ENCODE measurements at regions not wholly inside any gene's neighbourhood (a gene's known extent, or its start where the extent isn't known, plus 50 kb on each side); places are given as distances from the start of the nearest gene placed in this dataset.

DNA sequence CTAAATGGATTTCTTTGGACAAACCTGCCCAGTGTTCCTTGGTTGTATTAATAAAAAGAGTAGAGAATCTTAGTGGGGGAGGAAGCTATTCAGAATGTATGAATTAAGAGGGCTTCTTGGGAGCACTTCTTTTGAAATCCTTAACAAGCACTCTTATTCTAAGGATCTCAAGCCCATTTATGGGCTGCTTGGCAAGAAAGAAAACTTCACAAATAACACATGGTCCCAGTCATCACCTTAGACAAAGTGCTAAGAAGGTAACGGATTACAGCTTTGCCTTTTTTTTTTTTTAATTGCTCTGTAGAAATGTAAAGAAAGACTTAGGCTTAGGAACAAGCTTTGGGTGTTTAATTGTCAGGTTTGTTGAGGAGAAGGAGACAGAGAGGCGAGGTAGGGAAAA lies 76.6 kb upstream of the IPO9 start:
- no peaks in the 10 kb centered on the region for H3K9me3 Mint-ChIP-seq
- no peaks in the 10 kb centered on the region for H3K36me3 Mint-ChIP-seq
- H3K4me1 Mint-ChIP-seq: peaks cover 9% of the 10 kb centered on the region
- no peak overlapping the region for H3K27ac Mint-ChIP-seq
- no peak for ATAC-seq
- H3K4me3 Mint-ChIP-seq: no peak overlapping the region
- no peak for DNase-seq (ENCODE audit: low spot score in 2 of 2)

DNA sequence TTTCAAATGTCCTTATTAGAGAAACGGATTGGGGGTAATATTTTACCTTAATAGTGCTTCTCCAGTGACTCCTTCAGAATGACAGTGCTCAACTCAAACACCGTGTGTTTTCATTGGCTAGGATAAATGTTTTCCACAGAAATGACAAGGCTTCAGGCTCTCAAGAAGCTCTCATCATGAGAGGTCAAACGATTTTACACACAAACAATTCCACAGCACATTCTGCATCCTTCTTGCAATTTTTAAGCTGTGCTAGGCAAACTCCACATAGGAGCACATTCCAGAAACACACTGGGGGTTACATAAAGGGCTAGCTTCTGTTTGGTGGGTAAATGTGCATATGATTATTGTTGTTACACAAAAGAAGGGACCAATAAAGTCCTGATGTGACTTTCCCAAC lies 75.5 kb upstream of the IPO9 start:
- Mint-ChIP-seq H3K27ac (no peak overlapping the region), H3K9me3 (no peaks in the 10 kb centered on the region), H3K4me1 (peaks cover 11% of the 10 kb centered on the region), H3K36me3 (no peaks in the 10 kb centered on the region), H3K4me3 (no peak overlapping the region)
- no peak for ATAC-seq
- DNase-seq (ENCODE audit: low spot score in 2 of 2): no peak

DNA sequence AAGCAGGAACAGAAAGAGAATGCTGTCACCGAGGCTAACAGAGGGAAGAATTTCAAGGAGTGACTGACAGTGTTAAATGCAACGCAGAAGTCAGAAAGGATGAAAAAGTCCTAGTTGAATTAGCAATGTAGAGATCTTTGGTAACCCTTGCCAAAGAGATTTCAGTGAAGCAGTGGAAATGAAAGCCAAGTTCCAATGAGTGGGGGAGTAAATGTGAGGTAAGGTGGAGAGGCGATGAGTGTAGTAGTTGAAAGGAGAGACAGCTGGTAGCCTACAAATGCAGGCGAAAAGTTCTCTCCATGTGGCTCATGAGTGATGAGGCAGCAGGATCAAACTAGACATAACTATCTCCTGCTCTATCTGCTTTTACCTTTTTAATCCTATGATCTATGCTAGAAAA lies 74.6 kb upstream of the IPO9 start:
- Mint-ChIP-seq H3K4me1 (peaks cover 11% of the 10 kb centered on the region), H3K9me3 (no peaks in the 10 kb centered on the region), H3K27ac (no peak overlapping the region), H3K36me3 (no peaks in the 10 kb centered on the region), H3K4me3 (no peak overlapping the region)
- DNase-seq (ENCODE audit: low spot score in 2 of 2): no peak
- no peak for ATAC-seq

DNA sequence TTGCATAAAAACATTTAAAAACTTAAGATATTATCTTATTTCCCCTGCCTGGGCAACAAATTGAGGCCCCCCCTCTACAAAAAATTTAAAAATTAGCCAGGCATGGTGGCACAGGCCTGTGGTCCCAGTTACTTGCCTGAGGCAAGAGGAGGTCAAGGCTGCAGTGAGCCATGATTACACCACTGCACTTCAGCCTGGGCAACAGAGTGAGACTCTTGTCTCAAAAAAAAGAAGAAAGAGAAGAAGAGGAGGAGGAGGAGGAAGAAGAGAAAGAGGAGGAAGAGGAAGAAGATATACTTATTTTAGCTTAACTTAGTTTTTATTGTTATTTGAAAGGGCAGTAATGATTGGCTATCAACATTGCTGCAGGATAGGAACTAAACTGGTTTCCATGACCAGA lies 73.8 kb upstream of the IPO9 start:
- no peaks in the 10 kb centered on the region for H3K9me3 Mint-ChIP-seq
- peaks cover 11% of the 10 kb centered on the region for H3K4me1 Mint-ChIP-seq
- DNase-seq (ENCODE audit: low spot score in 2 of 2) (no peak), ATAC-seq (no peak)
- H3K27ac Mint-ChIP-seq: no peak overlapping the region
- no peak overlapping the region for H3K4me3 Mint-ChIP-seq
- no peaks in the 10 kb centered on the region for H3K36me3 Mint-ChIP-seq

DNA sequence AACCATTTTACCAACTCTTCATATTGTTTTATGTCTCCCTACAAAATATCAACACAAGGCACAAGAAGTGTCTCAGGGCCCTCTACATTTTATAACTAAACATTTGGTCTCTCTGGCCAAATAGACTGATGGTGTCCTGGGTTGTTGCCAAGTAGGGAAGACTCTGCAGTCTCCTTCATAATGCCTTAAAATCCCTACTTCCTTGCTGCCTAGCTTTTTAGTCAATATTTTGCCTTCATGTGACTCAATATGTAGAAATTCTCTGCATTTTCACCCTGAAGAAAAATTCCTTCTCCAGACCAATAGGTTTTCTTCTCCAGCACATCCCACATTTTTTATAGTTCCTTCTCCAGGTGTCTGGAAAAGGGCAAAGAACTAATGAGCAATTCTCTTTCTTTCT lies 72.6 kb upstream of the IPO9 start:
- H3K4me1 Mint-ChIP-seq: peaks cover 11% of the 10 kb centered on the region
- no peaks in the 10 kb centered on the region for H3K9me3 Mint-ChIP-seq
- ATAC-seq (no peak), DNase-seq (ENCODE audit: low spot score in 2 of 2) (no peak)
- no peak overlapping the region for H3K27ac Mint-ChIP-seq
- no peak overlapping the region for H3K4me3 Mint-ChIP-seq
- H3K36me3 Mint-ChIP-seq: no peaks in the 10 kb centered on the region

DNA sequence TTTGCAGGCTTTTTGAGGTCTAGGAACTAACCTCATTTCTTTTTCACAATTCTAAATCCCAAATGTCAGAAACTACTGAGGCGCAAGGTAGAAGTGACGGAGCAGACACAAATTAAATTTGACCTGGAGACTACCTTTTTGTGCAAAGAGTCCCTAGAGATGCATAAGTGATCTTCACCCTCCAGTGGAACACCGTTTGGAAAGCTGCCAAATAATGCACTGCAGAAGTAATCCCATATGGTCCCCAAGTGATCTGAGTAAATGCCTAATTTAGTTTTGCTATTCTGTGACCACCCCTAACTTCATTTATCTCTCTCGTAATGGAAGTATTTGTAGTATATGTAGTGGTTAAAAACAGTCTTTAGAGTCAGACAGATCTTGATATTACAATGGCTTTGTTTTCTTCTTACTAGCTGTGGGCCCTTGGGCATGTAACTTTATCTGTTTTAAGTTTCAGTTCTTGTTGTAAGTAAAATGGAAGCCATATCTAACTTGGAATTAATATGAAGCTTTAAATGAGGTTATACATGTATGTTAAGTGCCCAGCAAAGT lies 70.4 kb upstream of the IPO9 start:
- ATAC-seq: no peak

DNA sequence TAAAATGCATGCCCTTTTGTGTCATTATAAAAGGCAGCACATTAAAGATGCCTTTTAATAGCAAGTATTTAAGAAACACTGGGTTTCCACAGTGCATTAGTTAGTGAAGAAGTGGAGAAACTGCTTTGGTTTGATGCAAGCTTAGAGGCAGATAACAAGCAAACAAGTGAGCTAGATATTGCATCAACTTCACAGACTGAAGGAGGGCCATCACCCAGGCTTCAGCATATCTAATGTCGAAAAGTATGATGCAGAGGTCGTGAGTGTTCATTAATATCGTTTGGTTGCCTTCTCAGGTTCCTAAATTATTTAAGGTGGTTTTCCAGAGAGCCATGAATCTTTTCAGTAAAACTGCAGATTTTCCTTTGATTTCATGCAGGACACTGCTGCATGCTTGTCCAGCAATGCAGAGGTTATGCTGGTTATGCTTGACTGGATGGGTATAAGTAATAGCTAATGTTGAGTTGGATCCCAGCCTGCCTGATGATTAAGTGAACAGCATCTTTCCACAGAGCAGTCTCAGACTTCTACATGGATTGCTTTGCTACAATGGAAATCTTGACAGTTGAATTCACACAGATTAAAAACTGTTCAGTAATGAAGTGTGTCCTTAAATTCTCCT lies 69.7 kb upstream of the IPO9 start:
- Mint-ChIP-seq H3K4me3 (no peak overlapping the region), H3K9me3 (no peaks in the 10 kb centered on the region), H3K27ac (no peak overlapping the region), H3K4me1 (peaks cover 11% of the 10 kb centered on the region), H3K36me3 (no peaks in the 10 kb centered on the region)
- DNase-seq (ENCODE audit: low spot score in 2 of 2) (no peak), ATAC-seq (no peak)

More for the DNA sequence above, 70.4 kb upstream of the IPO9 start:
- H3K36me3 Mint-ChIP-seq: no peaks in the 10 kb centered on the region
- no peak for DNase-seq (ENCODE audit: low spot score in 2 of 2)
- no peak overlapping the region for H3K4me3 Mint-ChIP-seq
- no peak overlapping the region for H3K27ac Mint-ChIP-seq
- H3K4me1 Mint-ChIP-seq: peaks cover 11% of the 10 kb centered on the region
- H3K9me3 Mint-ChIP-seq: no peaks in the 10 kb centered on the region

DNA sequence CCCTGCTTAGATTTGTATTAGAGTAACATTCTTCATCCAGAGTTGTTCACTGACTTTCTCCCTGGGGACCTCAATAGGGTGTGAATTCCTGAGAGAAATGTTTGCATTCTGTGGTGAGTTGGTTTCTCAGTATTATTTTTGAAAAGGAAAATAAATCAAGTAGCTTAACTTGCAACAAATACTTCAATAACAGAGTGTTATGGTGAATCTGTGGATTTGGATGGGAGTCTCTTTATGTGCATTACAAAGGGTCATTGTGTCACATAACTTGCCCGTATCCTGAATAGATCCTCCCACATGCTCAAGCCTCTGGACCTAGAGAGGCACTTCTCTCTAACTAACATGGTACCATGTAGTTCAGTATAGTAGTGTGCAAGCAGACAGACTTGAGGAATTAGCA lies 68.4 kb upstream of the IPO9 start:
- peaks cover 11% of the 10 kb centered on the region for H3K4me1 Mint-ChIP-seq
- DNase-seq (ENCODE audit: low spot score in 2 of 2) (no peak), ATAC-seq (no peak)
- no peaks in the 10 kb centered on the region for H3K36me3 Mint-ChIP-seq
- no peaks in the 10 kb centered on the region for H3K9me3 Mint-ChIP-seq
- no peak overlapping the region for H3K27ac Mint-ChIP-seq
- no peak overlapping the region for H3K4me3 Mint-ChIP-seq

DNA sequence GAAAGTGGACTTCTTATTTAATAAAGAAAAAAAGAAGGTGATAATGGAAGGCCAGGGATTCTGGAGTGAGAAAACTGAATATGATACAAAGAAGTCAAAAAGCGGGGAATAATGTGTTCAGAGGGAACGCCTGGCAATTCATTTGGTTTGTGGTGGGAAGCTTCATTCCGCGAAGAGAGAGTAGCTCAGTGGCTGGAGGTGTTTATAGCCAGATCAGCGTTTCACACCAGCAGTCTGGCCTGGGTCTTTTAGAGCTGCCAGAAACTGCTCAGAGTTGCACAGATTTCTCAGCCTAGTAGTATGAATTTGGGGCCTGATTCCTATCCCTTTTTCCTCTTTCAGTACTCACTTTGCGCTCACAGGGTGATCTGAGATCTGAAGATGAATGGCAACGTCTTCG lies 67.8 kb upstream of the IPO9 start:
- no peaks in the 10 kb centered on the region for H3K36me3 Mint-ChIP-seq
- ATAC-seq (no peak), DNase-seq (ENCODE audit: low spot score in 2 of 2) (no peak)
- no peak overlapping the region for H3K4me3 Mint-ChIP-seq
- no peaks in the 10 kb centered on the region for H3K9me3 Mint-ChIP-seq
- H3K4me1 Mint-ChIP-seq: peaks cover 11% of the 10 kb centered on the region
- H3K27ac Mint-ChIP-seq: no peak overlapping the region

DNA sequence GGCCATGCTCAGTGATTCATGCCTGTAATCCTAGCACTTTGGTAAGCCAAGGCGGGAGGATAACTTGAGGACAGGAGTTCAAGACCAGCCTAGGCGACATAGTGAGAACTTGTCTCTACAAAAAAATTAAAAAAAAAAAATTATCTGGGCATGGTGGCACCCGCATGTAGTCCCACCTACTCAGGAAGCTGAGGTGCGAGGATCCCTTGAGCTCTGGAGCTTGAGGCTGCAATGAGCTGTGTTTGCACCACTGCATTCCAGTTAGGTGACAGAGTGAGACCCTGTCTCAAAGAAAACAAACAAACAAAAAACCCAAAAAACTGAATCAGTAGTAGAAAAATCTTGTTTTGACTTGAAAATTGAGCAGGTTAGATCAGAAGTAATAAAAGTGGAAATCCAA lies 67.1 kb upstream of the IPO9 start:
- H3K4me1 Mint-ChIP-seq: peaks cover 6% of the 10 kb centered on the region
- ATAC-seq (no peak), DNase-seq (ENCODE audit: low spot score in 2 of 2) (no peak)
- no peak overlapping the region for H3K4me3 Mint-ChIP-seq
- no peaks in the 10 kb centered on the region for H3K9me3 Mint-ChIP-seq
- no peaks in the 10 kb centered on the region for H3K36me3 Mint-ChIP-seq
- H3K27ac Mint-ChIP-seq: no peak overlapping the region

DNA sequence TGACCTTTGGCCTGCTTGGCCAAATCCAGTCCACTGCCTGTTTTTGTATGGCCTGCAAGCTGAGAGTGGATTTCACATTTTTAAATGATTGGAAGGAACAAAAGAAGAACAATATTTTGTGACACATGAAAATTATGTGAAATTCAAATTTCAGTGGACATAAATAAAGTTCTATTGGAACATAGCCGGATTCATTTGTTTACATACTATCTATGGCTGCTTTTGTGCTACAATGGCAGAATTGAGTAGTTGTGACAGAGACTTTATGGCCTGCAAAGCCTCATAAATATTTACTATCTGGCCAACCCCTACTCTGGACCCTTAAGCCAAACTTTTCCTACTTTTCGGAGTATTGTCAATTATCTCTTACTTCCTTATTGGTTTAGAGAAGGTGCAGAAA lies 66.6 kb upstream of the IPO9 start:
- ATAC-seq (no peak), DNase-seq (ENCODE audit: low spot score in 2 of 2) (no peak)
- Mint-ChIP-seq H3K9me3 (no peaks in the 10 kb centered on the region), H3K27ac (no peak overlapping the region), H3K36me3 (no peaks in the 10 kb centered on the region), H3K4me3 (no peak overlapping the region), H3K4me1 (peaks cover 1% of the 10 kb centered on the region)

DNA sequence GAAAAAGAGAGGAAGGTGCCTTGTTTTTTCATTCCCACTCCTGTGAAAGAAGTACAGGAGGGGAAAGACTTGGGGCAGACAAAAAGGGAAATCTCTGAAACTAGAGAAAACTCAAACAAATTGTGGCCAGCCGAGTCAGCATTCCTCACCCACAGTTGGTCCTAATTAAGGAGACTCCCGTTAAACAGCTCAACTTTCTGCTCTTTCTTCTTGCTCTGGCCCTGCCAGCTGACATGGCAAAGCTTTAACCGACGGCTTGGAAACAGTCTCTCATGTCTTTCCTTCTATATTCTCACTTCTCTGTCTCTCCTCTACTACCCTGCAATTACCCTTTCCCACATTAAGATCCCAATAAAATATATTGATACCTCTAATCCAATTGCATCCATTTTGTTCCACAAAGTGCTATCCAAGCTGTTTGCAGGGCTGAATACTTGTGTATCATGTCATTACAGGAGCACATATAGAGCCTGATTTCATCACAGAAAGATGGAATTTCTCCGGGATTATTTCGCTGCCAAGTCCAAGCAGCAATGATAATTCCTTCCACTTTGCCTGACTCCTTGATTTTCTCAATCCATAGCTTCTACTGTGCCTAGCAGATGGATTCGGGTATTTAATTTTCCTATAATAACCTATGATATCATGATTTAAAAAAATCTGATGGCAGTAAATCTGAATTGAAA lies 65.4 kb upstream of the IPO9 start:
- Mint-ChIP-seq H3K27ac (no peak overlapping the region), H3K9me3 (no peaks in the 10 kb centered on the region), H3K4me1 (no peaks in the 10 kb centered on the region), H3K4me3 (no peak overlapping the region), H3K36me3 (no peaks in the 10 kb centered on the region)
- ATAC-seq (no peak), DNase-seq (ENCODE audit: low spot score in 2 of 2) (no peak)

DNA sequence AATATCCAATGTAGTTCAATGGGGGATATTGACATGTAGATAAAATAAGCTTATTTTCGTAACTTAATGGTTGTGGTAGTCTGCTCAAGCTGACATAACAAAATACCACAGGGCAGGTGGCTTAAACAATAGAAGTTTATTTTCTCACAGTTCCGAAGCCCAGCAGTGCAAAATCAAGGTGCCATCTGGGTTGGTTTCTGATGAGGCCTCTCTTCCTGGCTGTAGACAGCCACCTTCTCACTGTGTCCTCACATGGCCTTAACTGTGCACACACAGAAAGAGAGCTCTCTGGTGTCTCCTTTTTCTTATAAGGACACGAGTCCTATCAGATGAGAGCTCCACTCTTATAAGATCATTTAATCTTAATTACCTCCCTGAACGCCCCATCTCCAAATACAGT lies 64.8 kb upstream of the IPO9 start:
- no peaks in the 10 kb centered on the region for H3K36me3 Mint-ChIP-seq
- no peak overlapping the region for H3K27ac Mint-ChIP-seq
- DNase-seq (ENCODE audit: low spot score in 2 of 2) (no peak), ATAC-seq (no peak)
- H3K9me3 Mint-ChIP-seq: no peaks in the 10 kb centered on the region
- H3K4me3 Mint-ChIP-seq: no peak overlapping the region
- H3K4me1 Mint-ChIP-seq: no peaks in the 10 kb centered on the region

DNA sequence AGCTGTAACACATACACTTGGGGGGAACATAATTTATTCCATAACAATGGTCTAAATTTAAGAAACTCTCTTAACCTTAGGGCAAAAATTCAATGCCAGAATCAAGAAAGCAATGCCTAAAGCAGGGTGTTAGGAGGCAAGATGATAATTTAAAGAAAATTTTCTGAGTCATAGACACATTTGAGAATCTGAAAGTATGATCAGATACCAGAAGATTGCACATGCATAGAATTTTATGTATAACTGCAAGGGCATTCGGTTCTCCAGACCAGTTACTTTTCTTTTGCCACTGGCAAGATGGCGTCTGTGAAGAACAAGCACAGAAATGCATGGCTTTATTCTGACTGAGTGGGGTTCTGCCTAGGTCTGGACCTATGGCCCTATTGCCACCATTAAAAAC lies 64.4 kb upstream of the IPO9 start:
- no peak for ATAC-seq

DNA sequence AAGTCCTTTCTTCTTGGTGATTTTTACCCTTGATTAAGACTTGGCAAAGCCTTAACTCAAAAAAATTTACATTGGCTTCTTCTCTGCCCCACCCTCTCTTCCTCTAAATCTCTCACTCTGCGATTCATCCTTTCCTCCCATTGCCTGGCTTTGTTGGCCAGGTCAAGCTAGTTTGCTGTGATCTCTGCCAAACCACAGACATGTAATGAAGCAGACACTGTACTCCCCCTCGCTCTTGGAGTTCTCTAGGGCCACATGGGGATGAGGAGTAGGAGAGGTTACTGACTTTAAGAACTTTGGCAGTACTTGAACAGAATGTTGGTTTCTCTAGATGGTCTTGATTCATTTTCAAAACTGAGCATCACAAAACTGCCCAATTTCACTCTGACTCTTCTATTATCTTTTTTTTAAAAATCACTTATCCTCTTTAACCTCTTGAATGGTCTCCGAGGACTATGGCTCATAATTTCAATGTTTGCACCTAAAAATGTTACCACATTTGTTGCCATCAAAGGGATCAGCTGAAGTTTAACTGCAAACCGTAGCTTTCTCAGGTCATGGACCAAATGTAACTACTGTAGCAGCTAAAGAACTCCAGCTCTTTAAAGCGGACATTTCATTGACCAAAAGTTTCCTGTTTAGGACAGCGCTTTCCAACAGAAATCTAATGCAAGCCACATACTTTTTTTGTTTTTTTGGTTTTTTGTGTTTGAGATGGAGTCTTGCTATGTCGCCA lies 62.7 kb upstream of the IPO9 start:
- no peaks in the 10 kb centered on the region for H3K9me3 Mint-ChIP-seq
- no peak overlapping the region for H3K4me3 Mint-ChIP-seq
- H3K27ac Mint-ChIP-seq: no peak overlapping the region
- ATAC-seq (no peak), DNase-seq (ENCODE audit: low spot score in 2 of 2) (no peak)
- no peaks in the 10 kb centered on the region for H3K36me3 Mint-ChIP-seq
- H3K4me1 Mint-ChIP-seq: no peaks in the 10 kb centered on the region

More for the DNA sequence above, 64.4 kb upstream of the IPO9 start:
- Mint-ChIP-seq H3K4me3 (no peak overlapping the region), H3K4me1 (no peaks in the 10 kb centered on the region), H3K27ac (no peak overlapping the region), H3K9me3 (no peaks in the 10 kb centered on the region), H3K36me3 (no peaks in the 10 kb centered on the region)
- DNase-seq (ENCODE audit: low spot score in 2 of 2): no peak

DNA sequence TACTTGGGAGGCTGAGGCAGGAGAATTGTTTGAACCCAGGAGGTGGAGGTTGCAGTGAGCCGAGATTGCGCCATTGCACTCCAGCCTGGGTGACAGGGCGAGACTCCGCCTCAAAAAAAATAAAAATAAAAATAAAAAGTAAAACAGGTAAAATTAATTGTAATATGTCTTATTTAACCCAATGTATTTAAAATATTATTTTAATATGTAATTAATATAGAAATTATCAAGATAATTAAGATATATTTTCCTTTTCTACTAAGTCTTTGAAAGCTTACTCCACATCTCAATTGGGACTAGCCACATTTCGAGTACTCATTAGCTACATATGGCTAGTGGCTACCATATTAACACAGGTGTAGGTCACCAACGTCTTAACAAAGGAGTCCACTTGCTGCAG lies 61.6 kb upstream of the IPO9 start:
- no peaks in the 10 kb centered on the region for H3K4me1 Mint-ChIP-seq
- no peak overlapping the region for H3K4me3 Mint-ChIP-seq
- ATAC-seq (no peak), DNase-seq (ENCODE audit: low spot score in 2 of 2) (no peak)
- no peak overlapping the region for H3K27ac Mint-ChIP-seq
- H3K36me3 Mint-ChIP-seq: no peaks in the 10 kb centered on the region
- H3K9me3 Mint-ChIP-seq: peaks cover 2% of the 10 kb centered on the region

Data from stimulated activated effector memory CD8-positive, alpha-beta T cell treated with anti-CD3 and anti-CD28 coated beads, Interleukin-12 subunit alpha, Interleukin-12 subunit beta, amount 100 ng/mL, for 72 hours (primary cell).